Chondrocyte (in vitro differentiated cells): ENCODE measurements at regions not wholly inside any gene's neighbourhood (a gene's known extent, or its start where the extent isn't known, plus 50 kb on each side); places are given as distances from the start of the nearest gene placed in this dataset.

Source experiments
- DNase-seq: peaks from one replicate; pipeline ENCODE4 v3.0.0; 2021; ENCODE audit warnings: mixed read lengths, low spot score
- H3K27ac Mint-ChIP-seq: one replicate; pipeline ENCODE4 v1.8.0; 2021; ENCODE audit warnings: mild to moderate bottlenecking, moderate library complexity, mixed read lengths; ENCODE audit not compliant: unreplicated experiment
- H3K27me3 Mint-ChIP-seq: 2 replicates; pipeline ENCODE4 v1.8.0; 2021; ENCODE audit warnings: low read depth, mixed read lengths
- H3K36me3 Mint-ChIP-seq: 2 replicates; pipeline ENCODE4 v1.8.0; 2021; ENCODE audit warnings: low read depth, mixed read lengths
- H3K4me1 Mint-ChIP-seq: 2 replicates; pipeline ENCODE4 v1.8.0; 2021; ENCODE audit warnings: low read depth, mild to moderate bottlenecking, mixed read lengths
- H3K4me3 Mint-ChIP-seq: one replicate; pipeline ENCODE4 v1.8.0; 2021; ENCODE audit warnings: mild to moderate bottlenecking, moderate library complexity, mixed read lengths; ENCODE audit not compliant: unreplicated experiment
- H3K9me3 Mint-ChIP-seq: 2 replicates; pipeline ENCODE4 v1.8.0; 2021; ENCODE audit warnings: low read depth, mixed read lengths
- CTCF ChIP-seq: fragments of 200-600 bp; sonication (generic); IDR thresholded peaks from 2 replicates; pipeline ENCODE4 v1.5.0; 2021; ENCODE audit warnings: antibody characterized with exemption, mild to moderate bottlenecking, moderate library complexity

- TF ChIP-seq CTCF = no peak
- DNase-seq = no peak
- Mint-ChIP-seq H3K4me3 (no peak overlapping the region), H3K9me3 (no peaks in the 10 kb centered on the region), H3K27ac (no peak overlapping the region), H3K4me1 (no peaks in the 10 kb centered on the region), H3K27me3 (no peaks in the 10 kb centered on the region), H3K36me3 (no peaks in the 10 kb centered on the region)
Observed at GRCh38 chr7:88523645-88524044, 217.0 kb upstream of the STEAP4 start.

GRCh38 chr7:88522771-88523293 is 216.1 kb upstream of the STEAP4 start:
- no peak for DNase-seq
- H3K27ac Mint-ChIP-seq = no peak overlapping the region
- no peak for TF ChIP-seq CTCF
- no peaks in the 10 kb centered on the region for H3K27me3 Mint-ChIP-seq
- H3K4me3 Mint-ChIP-seq = no peak overlapping the region
- no peaks in the 10 kb centered on the region for H3K36me3 Mint-ChIP-seq
- no peaks in the 10 kb centered on the region for H3K9me3 Mint-ChIP-seq
- H3K4me1 Mint-ChIP-seq = no peaks in the 10 kb centered on the region

GRCh38 chr7:88516429-88516828 is 209.7 kb upstream of the STEAP4 start:
- Mint-ChIP-seq H3K36me3 (no peaks in the 10 kb centered on the region), H3K27ac (no peak overlapping the region), H3K4me3 (no peak overlapping the region), H3K4me1 (no peaks in the 10 kb centered on the region), H3K9me3 (no peaks in the 10 kb centered on the region), H3K27me3 (no peaks in the 10 kb centered on the region)
- no peak for DNase-seq
- TF ChIP-seq CTCF = no peak

- no peak for TF ChIP-seq CTCF
- Mint-ChIP-seq H3K9me3 (peaks cover 1% of the 10 kb centered on the region), H3K36me3 (no peaks in the 10 kb centered on the region), H3K4me3 (no peak overlapping the region), H3K27me3 (no peaks in the 10 kb centered on the region), H3K27ac (no peak overlapping the region), H3K4me1 (no peaks in the 10 kb centered on the region)
- no peak for DNase-seq
Observed at GRCh38 chr7:88515301-88515700, 208.6 kb upstream of the STEAP4 start.

GRCh38 chr7:88509341-88509740 is 202.6 kb upstream of the STEAP4 start:
- DNase-seq = no peak
- Mint-ChIP-seq H3K9me3 (peaks cover 10% of the 10 kb centered on the region), H3K4me3 (no peak overlapping the region), H3K36me3 (no peaks in the 10 kb centered on the region), H3K4me1 (no peaks in the 10 kb centered on the region), H3K27me3 (no peaks in the 10 kb centered on the region), H3K27ac (no peak overlapping the region)
- no peak for TF ChIP-seq CTCF
